ENCODE measurements at regions not wholly inside any gene's neighbourhood (a gene's known extent, or its start where the extent isn't known, plus 50 kb on each side); places are given as distances from the start of the nearest gene placed in this dataset.

DNA sequence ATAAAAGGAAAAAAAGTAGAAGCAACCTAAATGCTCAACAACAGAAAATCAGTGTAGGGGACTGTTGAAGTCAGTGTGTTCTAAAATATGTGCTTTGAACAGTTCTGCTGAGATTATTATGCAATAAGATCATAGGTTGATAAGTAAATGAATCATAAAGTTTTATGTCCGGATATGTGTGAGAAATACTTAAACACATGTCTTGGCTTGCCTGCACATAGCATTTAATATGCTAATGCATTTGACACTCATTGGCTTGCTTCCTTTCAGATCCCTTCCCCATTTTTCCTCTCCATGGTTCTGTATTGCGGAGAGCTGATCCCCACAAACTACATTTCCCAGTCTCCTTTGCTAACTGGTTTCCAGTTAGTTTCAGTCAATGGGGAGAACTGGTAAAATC is 573.8 kb upstream of the TBX3 start:
- H4K20me1 ChIP-seq (ENCODE audit: insufficient read depth, poor library complexity, severe bottlenecking) = no peaks in the 10 kb centered on the region

DNA sequence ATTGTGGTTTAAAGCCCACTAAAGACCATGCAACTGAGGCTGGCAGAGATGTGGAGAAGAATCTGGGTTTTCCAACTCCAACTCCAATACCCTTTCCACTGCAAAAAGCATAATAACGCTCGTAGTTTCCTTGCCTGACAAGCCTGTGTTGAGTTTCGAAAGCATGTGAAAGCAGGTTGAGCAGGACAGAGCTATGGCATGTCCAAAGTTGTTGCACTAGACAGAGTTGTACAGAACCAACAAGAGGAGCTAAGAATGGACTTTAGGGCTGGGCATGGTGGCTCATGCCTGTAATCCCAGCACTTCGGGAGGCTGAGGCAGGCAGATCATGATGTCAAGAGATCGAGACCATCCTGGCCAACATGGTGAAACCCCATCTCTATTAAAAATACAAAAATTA is 572.0 kb upstream of the TBX3 start:
- H3K4me2 ChIP-seq = no peak overlapping the region
- H3K9me3 ChIP-seq (ENCODE audit: low read depth) = no peaks in the 10 kb centered on the region
- no peaks in the 10 kb centered on the region for H3K79me2 ChIP-seq
- no peaks in the 10 kb centered on the region for H4K20me1 ChIP-seq (ENCODE audit: insufficient read depth, poor library complexity, severe bottlenecking)
- H2AFZ ChIP-seq = no peak overlapping the region
- no peak for DNase-seq (ENCODE audit: low spot score)
- TF ChIP-seq EZH2phosphoT487 (IDR thresholded peaks at IDR 0.05; ENCODE audit: low read depth, severe bottlenecking, unreplicated experiment) (no peak), EZH2 (IDR thresholded peaks at IDR 0.05; ENCODE audit: borderline replicate concordance) (no peak)
- TF ChIP-seq, protein P1, sequence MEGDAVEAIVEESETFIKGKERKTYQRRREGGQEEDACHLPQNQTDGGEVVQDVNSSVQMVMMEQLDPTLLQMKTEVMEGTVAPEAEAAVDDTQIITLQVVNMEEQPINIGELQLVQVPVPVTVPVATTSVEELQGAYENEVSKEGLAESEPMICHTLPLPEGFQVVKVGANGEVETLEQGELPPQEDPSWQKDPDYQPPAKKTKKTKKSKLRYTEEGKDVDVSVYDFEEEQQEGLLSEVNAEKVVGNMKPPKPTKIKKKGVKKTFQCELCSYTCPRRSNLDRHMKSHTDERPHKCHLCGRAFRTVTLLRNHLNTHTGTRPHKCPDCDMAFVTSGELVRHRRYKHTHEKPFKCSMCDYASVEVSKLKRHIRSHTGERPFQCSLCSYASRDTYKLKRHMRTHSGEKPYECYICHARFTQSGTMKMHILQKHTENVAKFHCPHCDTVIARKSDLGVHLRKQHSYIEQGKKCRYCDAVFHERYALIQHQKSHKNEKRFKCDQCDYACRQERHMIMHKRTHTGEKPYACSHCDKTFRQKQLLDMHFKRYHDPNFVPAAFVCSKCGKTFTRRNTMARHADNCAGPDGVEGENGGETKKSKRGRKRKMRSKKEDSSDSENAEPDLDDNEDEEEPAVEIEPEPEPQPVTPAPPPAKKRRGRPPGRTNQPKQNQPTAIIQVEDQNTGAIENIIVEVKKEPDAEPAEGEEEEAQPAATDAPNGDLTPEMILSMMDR (IDR thresholded peaks at IDR 0.05; ENCODE audit: poor library complexity) = no peak
- H3K27me3 ChIP-seq = no peaks in the 10 kb centered on the region
- no peak overlapping the region for H3K27ac ChIP-seq
- no peaks in the 10 kb centered on the region for H3K9me2 ChIP-seq (replicated peaks; ENCODE audit: insufficient read depth)
- H3K4me1 ChIP-seq (ENCODE audit: insufficient read depth) = peaks cover 5% of the 10 kb centered on the region
- WGBS (ENCODE audit: low lambda C conversion rate, missing lambda C conversion rate) = 92% methylated on average over 5 of the region's 5 CpGs
- no peak overlapping the region for H3K4me3 ChIP-seq
- H3K36me3 ChIP-seq (replicated peaks; ENCODE audit: insufficient read depth, low read depth) = no peaks in the 10 kb centered on the region

More for the DNA sequence above, 573.8 kb upstream of the TBX3 start:
- Histone ChIP-seq H3K4me1 (ENCODE audit: insufficient read depth) (peaks cover 14% of the 10 kb centered on the region), H3K36me3 (replicated peaks; ENCODE audit: insufficient read depth, low read depth) (no peaks in the 10 kb centered on the region), H2AFZ (no peak overlapping the region), H3K4me3 (no peak overlapping the region), H3K9me2 (replicated peaks; ENCODE audit: insufficient read depth) (no peaks in the 10 kb centered on the region), H3K79me2 (no peaks in the 10 kb centered on the region), H3K4me2 (no peak overlapping the region), H3K9me3 (ENCODE audit: low read depth) (no peaks in the 10 kb centered on the region), H3K27ac (no peak overlapping the region), H3K27me3 (no peaks in the 10 kb centered on the region)
- no peak for DNase-seq (ENCODE audit: low spot score)
- WGBS (ENCODE audit: low lambda C conversion rate, missing lambda C conversion rate) = 81% methylated on average over 2 of the region's 2 CpGs
- TF ChIP-seq, protein P1 (IDR thresholded peaks at IDR 0.05; ENCODE audit: poor library complexity) = no peak
- TF ChIP-seq EZH2phosphoT487 (IDR thresholded peaks at IDR 0.05; ENCODE audit: low read depth, severe bottlenecking, unreplicated experiment) = no peak
- TF ChIP-seq EZH2 (IDR thresholded peaks at IDR 0.05; ENCODE audit: borderline replicate concordance) = no peak

DNA sequence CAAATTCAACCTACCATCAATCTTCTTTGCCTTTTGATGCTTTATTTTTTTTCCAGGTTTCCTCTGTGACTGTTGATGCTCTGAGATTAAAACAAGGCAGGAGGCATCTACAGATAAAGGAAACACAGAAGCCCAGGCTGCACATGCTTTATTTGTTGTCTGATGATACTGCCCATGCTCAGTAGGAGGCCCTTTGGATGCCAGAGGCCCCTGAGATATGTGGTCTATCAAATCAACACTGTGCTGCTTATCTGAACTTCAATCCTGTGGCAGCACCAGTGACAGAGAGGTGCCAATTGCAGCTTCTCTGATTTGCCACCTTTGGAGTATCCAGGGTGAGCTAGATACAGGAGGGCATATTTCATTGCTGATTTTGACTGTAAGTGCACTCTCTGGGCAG is 571.3 kb upstream of the TBX3 start:
- Histone ChIP-seq H3K79me2 (no peaks in the 10 kb centered on the region), H3K9me2 (replicated peaks; ENCODE audit: insufficient read depth) (no peaks in the 10 kb centered on the region), H3K27ac (no peak overlapping the region), H3K4me2 (no peak overlapping the region), H3K36me3 (replicated peaks; ENCODE audit: insufficient read depth, low read depth) (no peaks in the 10 kb centered on the region), H3K9me3 (ENCODE audit: low read depth) (no peaks in the 10 kb centered on the region), H3K4me3 (no peak overlapping the region), H2AFZ (no peak overlapping the region), H4K20me1 (ENCODE audit: insufficient read depth, poor library complexity, severe bottlenecking) (no peaks in the 10 kb centered on the region), H3K27me3 (no peaks in the 10 kb centered on the region), H3K4me1 (ENCODE audit: insufficient read depth) (no peaks in the 10 kb centered on the region)
- no peak for DNase-seq (ENCODE audit: low spot score)
- no peak for TF ChIP-seq EZH2 (IDR thresholded peaks at IDR 0.05; ENCODE audit: borderline replicate concordance)
- TF ChIP-seq, protein P1 (IDR thresholded peaks at IDR 0.05; ENCODE audit: poor library complexity) = no peak

DNA sequence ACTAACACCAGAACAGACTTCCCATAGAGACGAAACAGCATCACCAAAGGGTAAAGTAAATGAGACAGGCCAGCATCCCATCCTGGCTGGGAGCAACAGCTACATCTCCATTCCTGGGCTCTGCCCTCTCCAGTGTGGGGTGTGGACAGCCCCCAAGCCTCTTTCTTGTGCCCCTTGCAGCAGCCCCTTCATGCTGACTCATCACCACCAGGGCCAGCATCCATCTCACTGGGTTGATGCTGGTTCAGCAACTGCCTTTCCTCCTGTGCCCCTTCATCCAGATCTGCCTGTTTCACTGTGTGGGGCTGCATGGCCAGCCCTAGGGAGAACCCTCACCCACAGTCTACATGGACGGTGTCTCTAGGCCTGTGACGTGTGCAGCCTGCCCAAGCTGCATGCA is 569.1 kb upstream of the TBX3 start:
- Histone ChIP-seq H4K20me1 (ENCODE audit: insufficient read depth, poor library complexity, severe bottlenecking) (no peaks in the 10 kb centered on the region), H3K9me3 (ENCODE audit: low read depth) (no peaks in the 10 kb centered on the region), H3K4me2 (no peak overlapping the region), H3K79me2 (no peaks in the 10 kb centered on the region), H3K27ac (no peak overlapping the region), H3K4me3 (no peak overlapping the region), H3K9me2 (replicated peaks; ENCODE audit: insufficient read depth) (no peaks in the 10 kb centered on the region), H3K27me3 (no peaks in the 10 kb centered on the region), H2AFZ (no peak overlapping the region), H3K36me3 (replicated peaks; ENCODE audit: insufficient read depth, low read depth) (no peaks in the 10 kb centered on the region), H3K4me1 (ENCODE audit: insufficient read depth) (no peaks in the 10 kb centered on the region)
- TF ChIP-seq EZH2 (IDR thresholded peaks at IDR 0.05; ENCODE audit: borderline replicate concordance) (no peak), EZH2phosphoT487 (IDR thresholded peaks at IDR 0.05; ENCODE audit: low read depth, severe bottlenecking, unreplicated experiment) (no peak)
- TF ChIP-seq, protein P1 (IDR thresholded peaks at IDR 0.05; ENCODE audit: poor library complexity) = no peak
- no peak for DNase-seq (ENCODE audit: low spot score)
- WGBS (ENCODE audit: low lambda C conversion rate, missing lambda C conversion rate) = 90% methylated on average over 3 of the region's 3 CpGs

All from hepatocyte (in vitro differentiated cells).